Bronchial epithelial cell (primary cell): ENCODE measurements at regions not wholly inside any gene's neighbourhood (a gene's known extent, or its start where the extent isn't known, plus 50 kb on each side); places are given as distances from the start of the nearest gene placed in this dataset.

Experiments
- DNase-seq: peaks from one replicate; pipeline ENCODE4 v3.0.0-alpha.2; 2010; ENCODE audit warnings: low read depth
- FAIRE-seq: peaks from 2 replicates; lab custom pipeline; 2011; peaks lifted over from hg19 to GRCh38; lab: Jason Lieb, UNC
- H3K27me3 ChIP-seq: 2 replicates; pipeline ENCODE4 v1.5.1; 2011; ENCODE audit warnings: low read length; ENCODE audit not compliant: control insufficient read depth, insufficient read depth
- H3K36me3 ChIP-seq: 2 replicates; pipeline ENCODE4 v1.5.1; 2011; ENCODE audit warnings: low read length; ENCODE audit not compliant: control insufficient read depth, insufficient read depth
- H3K4me3 ChIP-seq: 2 replicates; pipeline ENCODE4 v1.5.1; 2011; ENCODE audit warnings: mild to moderate bottlenecking, low read depth, low read length, control low read depth
- CTCF ChIP-seq: IDR thresholded peaks from 2 replicates; pipeline ENCODE4 v1.5.1; 2011; ENCODE audit warnings: mild to moderate bottlenecking, moderate library complexity, low read length, control low read depth, inconsistent platforms; ENCODE audit not compliant: insufficient read depth, severe bottlenecking

GRCh38 chr4:45368832-45369231 is 642.5 kb upstream of the GNPDA2 start:
- FAIRE-seq (no peak), DNase-seq (no peak)
- H3K4me3 ChIP-seq: no peak overlapping the region
- TF ChIP-seq CTCF: no peak
- H3K36me3 ChIP-seq: no peaks in the 10 kb centered on the region
- no peaks in the 10 kb centered on the region for H3K27me3 ChIP-seq

GRCh38 chr4:45363931-45364330 is 637.6 kb upstream of the GNPDA2 start:
- DNase-seq (no peak), FAIRE-seq (no peak)
- Histone ChIP-seq H3K4me3 (no peak overlapping the region), H3K27me3 (no peaks in the 10 kb centered on the region), H3K36me3 (no peaks in the 10 kb centered on the region)
- TF ChIP-seq CTCF: no peak

GRCh38 chr4:45358573-45359506 is 632.5 kb upstream of the GNPDA2 start:
- TF ChIP-seq CTCF: no peak
- no peak for FAIRE-seq

GRCh38 chr4:45353161-45353560 is 626.8 kb upstream of the GNPDA2 start:
- no peaks in the 10 kb centered on the region for H3K36me3 ChIP-seq
- no peaks in the 10 kb centered on the region for H3K27me3 ChIP-seq
- FAIRE-seq: no peak
- no peak for TF ChIP-seq CTCF
- H3K4me3 ChIP-seq: no peak overlapping the region
- DNase-seq: no peak

More at GRCh38 chr4:45358573-45359506, 632.5 kb upstream of the GNPDA2 start:
- no peaks in the 10 kb centered on the region for H3K27me3 ChIP-seq
- no peak overlapping the region for H3K4me3 ChIP-seq
- no peak for DNase-seq
- no peaks in the 10 kb centered on the region for H3K36me3 ChIP-seq

- no peak for DNase-seq
- TF ChIP-seq CTCF: no peak
- H3K4me3 ChIP-seq: no peak overlapping the region
- no peaks in the 10 kb centered on the region for H3K27me3 ChIP-seq
- no peak for FAIRE-seq
- H3K36me3 ChIP-seq: no peaks in the 10 kb centered on the region
Observed at GRCh38 chr4:45350438-45350837, 624.1 kb upstream of the GNPDA2 start.
